Karpas-422 (cell line): ENCODE measurements at regions not wholly inside any gene's neighbourhood (a gene's known extent, or its start where the extent isn't known, plus 50 kb on each side); places are given as distances from the start of the nearest gene placed in this dataset.

Experiments used
- DNase-seq: peaks from one replicate; pipeline ENCODE4 v3.0.0-alpha.2; 2015
- H2AFZ ChIP-seq: fragments of 200-600 bp; sonication (generic); 2 replicates; pipeline ENCODE4 v1.6.1; 2014; ENCODE audit warnings: antibody characterized with exemption, low read length, mixed read lengths
- H3K27ac ChIP-seq: fragments of 200-600 bp; sonication (generic); 2 replicates; pipeline ENCODE4 v1.5.1; 2014; ENCODE audit warnings: mild to moderate bottlenecking, low read length, moderate library complexity
- H3K27me3 ChIP-seq: fragments of 200-600 bp; sonication (generic); 2 replicates; pipeline ENCODE4 v1.6.1; 2014; ENCODE audit warnings: low read length, mixed read lengths
- H3K36me3 ChIP-seq: fragments of 200-600 bp; sonication (generic); 2 replicates; pipeline ENCODE4 v1.6.1; 2014; ENCODE audit warnings: low read length, mixed read lengths; ENCODE audit not compliant: insufficient read depth
- H3K4me1 ChIP-seq: fragments of 200-600 bp; sonication (generic); 2 replicates; pipeline ENCODE4 v1.6.1; 2014; ENCODE audit warnings: mild to moderate bottlenecking, low read length, mixed read lengths
- H3K4me2 ChIP-seq: fragments of 200-600 bp; sonication (generic); 2 replicates; pipeline ENCODE4 v1.6.1; 2014; ENCODE audit warnings: low read length, low read depth, mild to moderate bottlenecking; ENCODE audit not compliant: poor library complexity, severe bottlenecking
- H3K4me3 ChIP-seq: fragments of 200-600 bp; sonication (generic); 2 replicates; pipeline ENCODE4 v1.5.1; 2014; ENCODE audit warnings: mild to moderate bottlenecking, antibody characterized with exemption, low read length, mixed read lengths
- H3K79me2 ChIP-seq: fragments of 200-600 bp; sonication (generic); 2 replicates; pipeline ENCODE4 v1.6.1; 2014; ENCODE audit warnings: mild to moderate bottlenecking, low read length, mixed read lengths
- H3K9ac ChIP-seq: fragments of 200-600 bp; sonication (generic); 2 replicates; pipeline ENCODE4 v1.6.0; 2014; ENCODE audit warnings: low read length
- H3K9me2 ChIP-seq: fragments of 200-600 bp; sonication (generic), shearing (Covaris generic); replicated peaks from 2 replicates; pipeline ENCODE4 v1.6.0; 2014; ENCODE audit warnings: mild to moderate bottlenecking, low read length, moderate library complexity; ENCODE audit not compliant: insufficient read depth
- H3K9me3 ChIP-seq: fragments of 300-700, 200-600 bp; sonication (generic); 2 replicates; pipeline ENCODE4 v1.6.1; 2014; ENCODE audit warnings: low read length, mixed read lengths
- H4K20me1 ChIP-seq: fragments of 200-600 bp; sonication (generic); 2 replicates; pipeline ENCODE4 v1.6.1; 2014; ENCODE audit warnings: mild to moderate bottlenecking, antibody characterized with exemption, low read length, low read depth; ENCODE audit not compliant: insufficient read depth

- no peaks in the 10 kb centered on the region for H4K20me1 ChIP-seq
- no peaks in the 10 kb centered on the region for H3K9me3 ChIP-seq
- H3K4me1 ChIP-seq: no peaks in the 10 kb centered on the region
- no peak overlapping the region for H3K9ac ChIP-seq
- no peak overlapping the region for H3K4me3 ChIP-seq
- no peaks in the 10 kb centered on the region for H3K36me3 ChIP-seq
- DNase-seq: no peak
- H2AFZ ChIP-seq: no peak overlapping the region
- H3K79me2 ChIP-seq: no peaks in the 10 kb centered on the region
- H3K9me2 ChIP-seq: no peaks in the 10 kb centered on the region
- H3K27ac ChIP-seq: no peak overlapping the region
- no peak overlapping the region for H3K4me2 ChIP-seq
- H3K27me3 ChIP-seq: no peaks in the 10 kb centered on the region
Observed at GRCh38 chr17:70552982-70553334, 383.6 kb downstream of the KCNJ2 start.

GRCh38 chr17:70555723-70556122, 386.4 kb downstream of the KCNJ2 start:
- Histone ChIP-seq H3K9ac (no peak overlapping the region), H4K20me1 (no peaks in the 10 kb centered on the region), H3K4me3 (no peak overlapping the region), H3K79me2 (no peaks in the 10 kb centered on the region), H3K27me3 (no peaks in the 10 kb centered on the region), H2AFZ (no peak overlapping the region), H3K4me1 (no peaks in the 10 kb centered on the region), H3K9me2 (no peaks in the 10 kb centered on the region), H3K36me3 (no peaks in the 10 kb centered on the region), H3K9me3 (no peaks in the 10 kb centered on the region), H3K4me2 (no peak overlapping the region), H3K27ac (no peak overlapping the region)
- no peak for DNase-seq

- no peaks in the 10 kb centered on the region for H3K9me2 ChIP-seq
Observed at GRCh38 chr17:70558821-70559220, 389.5 kb downstream of the KCNJ2 start.

GRCh38 chr17:70560471-70560870, 391.1 kb downstream of the KCNJ2 start:
- Histone ChIP-seq H3K9me2 (no peaks in the 10 kb centered on the region), H3K27ac (no peak overlapping the region), H3K4me3 (no peak overlapping the region), H2AFZ (no peak overlapping the region), H3K9me3 (no peaks in the 10 kb centered on the region), H3K4me1 (no peaks in the 10 kb centered on the region), H3K4me2 (no peak overlapping the region), H3K79me2 (no peaks in the 10 kb centered on the region), H3K36me3 (no peaks in the 10 kb centered on the region), H3K27me3 (no peaks in the 10 kb centered on the region; the same call in 1 of the 2 replicates), H4K20me1 (no peaks in the 10 kb centered on the region), H3K9ac (no peak overlapping the region)
- DNase-seq: no peak

More at GRCh38 chr17:70558821-70559220, 389.5 kb downstream of the KCNJ2 start:
- Histone ChIP-seq H2AFZ (no peak overlapping the region), H3K79me2 (no peaks in the 10 kb centered on the region), H3K4me3 (no peak overlapping the region), H3K9me3 (no peaks in the 10 kb centered on the region), H3K9ac (no peak overlapping the region), H3K4me2 (no peak overlapping the region), H3K4me1 (no peaks in the 10 kb centered on the region), H3K27ac (no peak overlapping the region), H4K20me1 (no peaks in the 10 kb centered on the region), H3K36me3 (no peaks in the 10 kb centered on the region), H3K27me3 (no peaks in the 10 kb centered on the region; the same call in 1 of the 2 replicates)
- no peak for DNase-seq

- H3K4me3 ChIP-seq: no peak overlapping the region
- DNase-seq: no peak
- no peaks in the 10 kb centered on the region for H4K20me1 ChIP-seq
- H3K4me2 ChIP-seq: no peak overlapping the region
- no peaks in the 10 kb centered on the region; the same call in 1 of the 2 replicates for H3K27me3 ChIP-seq
- no peak overlapping the region for H3K9ac ChIP-seq
- H3K4me1 ChIP-seq: no peaks in the 10 kb centered on the region
- no peaks in the 10 kb centered on the region for H3K9me2 ChIP-seq
- no peaks in the 10 kb centered on the region for H3K36me3 ChIP-seq
- H3K27ac ChIP-seq: no peak overlapping the region
- no peaks in the 10 kb centered on the region for H3K9me3 ChIP-seq
- no peaks in the 10 kb centered on the region for H3K79me2 ChIP-seq
- H2AFZ ChIP-seq: no peak overlapping the region
Observed at GRCh38 chr17:70562137-70562536, 392.8 kb downstream of the KCNJ2 start.

- Histone ChIP-seq H3K4me3 (no peak overlapping the region), H4K20me1 (no peaks in the 10 kb centered on the region), H3K27me3 (no peaks in the 10 kb centered on the region; the same call in 1 of the 2 replicates), H3K36me3 (no peaks in the 10 kb centered on the region), H3K4me2 (no peak overlapping the region), H3K27ac (no peak overlapping the region), H3K9me2 (no peaks in the 10 kb centered on the region), H2AFZ (no peak overlapping the region), H3K4me1 (no peaks in the 10 kb centered on the region), H3K9ac (no peak overlapping the region), H3K79me2 (no peaks in the 10 kb centered on the region), H3K9me3 (no peaks in the 10 kb centered on the region)
- DNase-seq: no peak
Observed at GRCh38 chr17:70563281-70563820, 394.0 kb downstream of the KCNJ2 start.

GRCh38 chr17:70564006-70564620, 394.8 kb downstream of the KCNJ2 start:
- Histone ChIP-seq H4K20me1 (no peaks in the 10 kb centered on the region), H3K4me2 (no peak overlapping the region), H3K9me3 (no peaks in the 10 kb centered on the region), H3K4me3 (no peak overlapping the region), H3K9me2 (no peaks in the 10 kb centered on the region), H2AFZ (no peak overlapping the region), H3K4me1 (no peaks in the 10 kb centered on the region), H3K27ac (no peak overlapping the region), H3K36me3 (no peaks in the 10 kb centered on the region), H3K79me2 (no peaks in the 10 kb centered on the region), H3K27me3 (no peaks in the 10 kb centered on the region; the same call in 1 of the 2 replicates), H3K9ac (no peak overlapping the region)
- no peak for DNase-seq

- no peak for DNase-seq
- Histone ChIP-seq H3K4me1 (no peaks in the 10 kb centered on the region), H3K9me3 (no peaks in the 10 kb centered on the region), H3K4me3 (no peak overlapping the region), H3K27ac (no peak overlapping the region), H2AFZ (no peak overlapping the region), H4K20me1 (no peaks in the 10 kb centered on the region), H3K36me3 (no peaks in the 10 kb centered on the region), H3K79me2 (no peaks in the 10 kb centered on the region), H3K4me2 (no peak overlapping the region), H3K9ac (no peak overlapping the region), H3K27me3 (no peaks in the 10 kb centered on the region), H3K9me2 (no peaks in the 10 kb centered on the region)
Observed at GRCh38 chr17:70569128-70569527, 399.8 kb downstream of the KCNJ2 start.
